ENCODE measurements at regions not wholly inside any gene's neighbourhood (a gene's known extent, or its start where the extent isn't known, plus 50 kb on each side); places are given as distances from the start of the nearest gene placed in this dataset.
"Not testable (repeated sequence)": the region's sequence is repeated elsewhere in the genome, so short reads cannot be mapped to it uniquely, and the experiment has no call there.

DNA sequence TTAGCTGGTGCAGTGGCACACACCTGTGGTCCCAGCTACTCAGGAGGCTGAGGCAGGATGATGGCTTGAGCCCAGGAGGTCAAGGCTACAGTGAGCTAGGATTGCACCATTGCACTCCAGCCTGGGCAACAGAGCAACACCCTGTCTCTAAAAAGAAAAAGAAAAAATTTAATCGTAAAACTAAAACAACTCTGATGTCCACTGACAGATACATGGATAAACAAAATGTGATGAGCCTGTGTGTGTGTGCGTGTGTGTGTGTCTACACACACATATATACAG, 99.6 kb downstream of the TPRA1 start:
- TF ChIP-seq CTCF, POLR2A (IDR thresholded peaks at IDR 0.05): not testable (repeated sequence)
